SHP77 (cell line): ENCODE measurements at regions not wholly inside any gene's neighbourhood (a gene's known extent, or its start where the extent isn't known, plus 50 kb on each side); places are given as distances from the start of the nearest gene placed in this dataset.
"Not testable (repeated sequence)": the region's sequence is repeated elsewhere in the genome, so short reads cannot be mapped to it uniquely, and the experiment has no call there.

Experiments
- DNase-seq, 2 experiments: peaks; one replicate each; lab custom pipeline; 2025; lab: John Stamatoyannopoulos, UW

DNA sequence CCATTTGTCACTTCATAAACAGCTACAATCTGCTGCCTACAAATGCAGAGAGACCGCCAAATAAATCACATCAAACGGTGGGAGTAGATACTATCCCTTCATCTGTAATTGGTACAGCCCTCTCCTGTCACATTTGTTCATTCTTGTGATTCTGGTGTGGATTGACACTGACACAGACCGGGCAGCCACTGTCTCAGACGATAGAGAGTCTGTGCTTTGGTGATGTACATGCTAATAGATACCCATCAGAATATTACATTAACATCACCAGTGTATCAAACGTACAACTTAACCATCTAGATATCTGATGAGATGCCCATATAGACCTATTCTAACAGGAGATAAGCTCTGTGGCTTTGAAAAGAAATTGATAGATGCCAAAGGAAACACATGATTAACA lies 419.7 kb upstream of the ZEB2 start:
- no peak for DNase-seq

- no peak for DNase-seq
Measured at GRCh38 chr2:144937910-144938709, 418.2 kb upstream of the ZEB2 start.

- no peak for DNase-seq
Measured at GRCh38 chr2:144937066-144937465, 417.1 kb upstream of the ZEB2 start.

- DNase-seq = no peak
Measured at GRCh38 chr2:144936442-144936841, 416.5 kb upstream of the ZEB2 start.

GRCh38 chr2:144935736-144936135 lies 415.8 kb upstream of the ZEB2 start:
- no peak for DNase-seq

DNA sequence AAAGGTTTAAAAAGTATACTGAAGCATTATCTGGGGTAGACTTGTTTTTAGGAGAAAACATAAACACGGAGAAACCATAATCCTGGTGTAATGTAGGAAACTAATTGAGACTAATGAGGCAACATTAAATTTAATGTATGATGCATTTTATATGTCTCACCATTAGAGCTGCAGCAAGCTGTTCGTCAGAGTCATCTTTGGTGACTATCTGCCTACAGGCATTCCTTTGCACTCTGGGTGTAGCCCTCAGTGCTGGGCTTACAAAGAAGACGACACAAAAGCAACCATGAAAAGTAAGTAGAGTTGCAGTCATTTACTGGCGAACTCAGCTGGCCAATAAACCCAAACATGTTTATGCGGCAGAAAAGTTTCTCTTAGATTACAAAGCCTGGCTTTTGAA lies 415.3 kb upstream of the ZEB2 start:
- DNase-seq = no peak

- DNase-seq = no peak
Measured at GRCh38 chr2:144931960-144932359, 412.0 kb upstream of the ZEB2 start.

DNA sequence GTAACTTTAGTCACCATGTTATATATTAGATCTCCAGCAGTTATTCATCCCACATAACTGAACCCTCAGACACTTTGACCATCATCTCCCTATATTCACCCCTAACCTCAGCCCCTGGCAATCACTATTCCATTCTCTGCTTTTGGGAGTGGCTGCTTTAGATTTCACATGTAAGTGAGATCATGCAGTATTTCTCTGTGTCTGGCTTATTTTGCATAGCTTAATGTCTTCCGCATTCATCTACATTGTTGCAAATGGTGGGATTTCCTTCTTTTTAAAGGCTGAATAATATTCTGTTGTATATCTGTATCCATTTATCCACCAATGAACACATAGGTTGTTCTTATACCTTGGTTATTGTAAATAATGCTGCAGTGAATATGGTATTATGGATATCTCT lies 411.6 kb upstream of the ZEB2 start:
- DNase-seq = no peak

GRCh38 chr2:144927429-144927828 lies 407.5 kb upstream of the ZEB2 start:
- no peak for DNase-seq

DNA sequence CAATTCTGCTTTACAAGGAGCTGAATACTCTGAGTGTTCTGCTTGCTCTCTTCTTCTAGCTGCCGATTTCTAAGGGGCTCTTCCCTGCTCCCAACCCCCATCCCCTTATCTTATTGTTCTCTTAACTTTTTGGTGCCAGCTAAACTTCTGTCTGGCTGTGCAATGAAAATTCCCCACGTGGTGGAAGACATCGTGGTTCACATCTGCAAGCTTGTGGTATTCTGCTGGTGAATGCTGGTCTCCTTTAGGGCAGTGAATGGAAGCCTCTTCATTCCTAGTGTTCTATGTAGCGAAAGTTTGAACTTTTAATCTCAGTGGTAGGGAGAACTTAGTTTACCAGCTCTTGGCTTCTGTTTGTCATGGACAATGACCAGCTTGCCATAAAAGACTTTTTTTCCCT lies 406.0 kb upstream of the ZEB2 start:
- no peak for DNase-seq

GRCh38 chr2:144924827-144925226 lies 404.9 kb upstream of the ZEB2 start:
- no peak for DNase-seq

- DNase-seq = no peak
Measured at GRCh38 chr2:144922519-144922918, 402.6 kb upstream of the ZEB2 start.

DNA sequence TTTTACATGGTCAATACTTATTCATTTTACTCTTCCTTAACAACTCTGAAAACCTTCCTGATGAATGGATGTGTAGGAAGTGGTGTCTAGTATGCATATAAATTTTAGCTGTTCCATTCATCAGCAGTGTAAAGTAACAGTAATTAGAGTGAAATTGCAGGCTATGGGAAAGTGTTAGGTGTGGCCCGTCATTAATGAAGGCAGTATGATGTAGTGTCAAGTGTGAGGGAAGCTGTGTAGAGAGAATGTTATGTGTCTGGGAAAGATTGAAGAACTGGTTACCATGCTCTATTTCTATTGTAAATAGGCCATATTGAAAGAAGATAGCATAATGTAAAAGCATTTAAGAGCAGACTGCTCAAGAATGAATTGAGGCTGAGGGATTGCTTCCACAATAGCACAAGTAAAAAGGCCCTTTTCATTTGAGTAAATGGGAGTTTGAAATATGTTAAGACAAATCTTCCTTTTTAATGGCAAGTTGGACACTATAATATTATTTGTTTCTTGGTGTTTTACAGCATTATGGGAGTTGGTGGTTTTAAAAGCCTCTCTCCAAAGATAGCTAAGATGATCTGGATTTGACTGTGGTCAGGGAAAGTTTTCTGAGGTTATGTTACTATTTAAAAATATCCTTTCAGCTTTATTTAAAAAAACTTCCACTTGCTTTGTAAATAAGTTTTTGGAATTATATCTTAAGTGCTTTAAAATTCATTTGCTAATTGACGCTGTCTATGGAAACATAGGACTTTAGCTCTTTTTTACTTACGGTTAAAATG lies 401.0 kb upstream of the ZEB2 start:
- DNase-seq = no peak

DNA sequence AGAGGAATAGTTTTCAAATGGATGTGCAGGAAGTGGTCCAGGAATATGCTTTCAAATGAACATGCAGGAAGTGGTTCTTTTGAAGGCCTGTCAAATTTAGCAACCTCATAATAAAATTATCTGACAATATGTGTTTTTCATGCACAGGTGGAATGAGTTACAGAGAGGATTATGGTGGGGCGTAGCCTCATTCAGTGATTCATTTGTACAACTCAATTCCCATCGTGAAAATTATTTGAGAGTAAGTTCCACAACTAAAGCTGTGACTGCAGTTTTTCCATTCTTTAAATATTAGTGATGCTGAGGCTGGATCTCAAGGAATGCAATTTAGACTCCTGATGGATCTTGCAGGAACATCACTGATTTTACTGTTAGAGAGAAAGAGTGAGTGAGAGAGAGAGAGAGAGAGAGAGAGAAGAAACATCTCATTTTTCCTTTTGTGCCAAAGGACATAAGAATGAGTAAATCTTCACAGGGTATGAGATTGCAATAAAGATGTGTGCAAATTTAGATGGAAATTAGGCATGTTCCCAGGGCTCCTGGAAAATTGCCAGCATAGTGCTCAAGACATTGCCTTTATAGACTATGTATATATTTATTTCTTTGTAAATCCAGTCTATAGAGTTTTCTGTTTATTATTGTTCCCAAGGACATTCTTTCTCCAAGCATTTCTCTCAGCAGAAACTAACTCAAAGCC lies 394.9 kb upstream of the ZEB2 start:
- no peak for DNase-seq

DNA sequence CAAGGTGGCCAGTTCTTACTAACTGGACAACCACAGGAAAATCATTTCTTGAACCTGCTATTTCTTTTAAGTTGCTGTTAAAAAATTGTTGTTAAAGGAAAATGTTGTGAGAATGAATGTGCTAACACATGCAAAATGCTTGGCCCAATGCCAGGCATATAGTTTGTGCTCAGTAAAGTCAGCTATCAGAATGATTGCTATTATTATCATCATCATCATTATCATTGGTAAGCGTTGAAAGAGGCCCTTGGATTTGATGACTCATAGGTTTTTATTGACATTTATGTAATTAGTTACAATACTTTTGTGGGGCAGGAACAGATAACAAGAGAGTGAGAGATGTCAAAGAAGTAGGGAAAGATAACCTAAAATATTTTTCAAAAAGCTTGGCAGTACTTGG lies 394.2 kb upstream of the ZEB2 start:
- DNase-seq = no peak

- DNase-seq = no peak
Measured at GRCh38 chr2:144912206-144912605, 392.3 kb upstream of the ZEB2 start.

DNA sequence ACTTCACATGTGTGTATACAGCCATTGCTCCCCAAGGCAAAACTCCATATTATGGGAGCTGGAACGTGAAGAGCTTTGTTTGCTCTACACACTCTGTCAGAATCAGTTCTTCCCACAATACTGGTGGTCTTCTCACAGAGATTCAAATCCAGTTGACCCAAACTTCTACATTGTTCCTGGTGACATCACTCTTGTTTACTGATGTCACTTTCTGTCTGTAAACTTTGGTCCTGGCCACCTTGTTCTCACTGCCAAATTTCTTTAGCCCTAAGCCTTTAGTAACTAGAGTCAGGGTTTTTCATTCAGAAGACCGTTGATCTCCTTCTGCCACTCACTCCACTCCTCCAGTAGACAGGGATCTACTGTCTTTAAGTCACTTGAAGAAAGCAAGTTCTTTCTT lies 386.0 kb upstream of the ZEB2 start:
- DNase-seq = no peak

DNA sequence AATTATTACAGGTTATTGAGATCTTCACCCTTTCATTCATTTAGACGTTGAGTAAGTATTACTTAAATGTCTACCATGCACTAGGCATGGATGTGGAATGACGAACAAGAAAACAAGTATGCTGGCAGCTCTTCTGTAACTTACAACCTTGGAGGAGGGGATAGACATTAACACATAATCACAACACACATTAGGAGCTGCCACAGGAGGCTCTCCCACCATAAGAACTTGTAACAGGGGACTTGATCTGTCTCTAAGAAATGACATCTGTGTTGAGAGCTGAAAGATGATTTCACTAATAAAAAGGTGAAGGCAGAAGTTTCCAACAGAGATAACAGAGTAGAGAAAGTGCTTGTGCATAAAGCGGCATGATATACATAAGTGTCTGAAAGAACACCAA lies 384.7 kb upstream of the ZEB2 start:
- no peak for DNase-seq

DNA sequence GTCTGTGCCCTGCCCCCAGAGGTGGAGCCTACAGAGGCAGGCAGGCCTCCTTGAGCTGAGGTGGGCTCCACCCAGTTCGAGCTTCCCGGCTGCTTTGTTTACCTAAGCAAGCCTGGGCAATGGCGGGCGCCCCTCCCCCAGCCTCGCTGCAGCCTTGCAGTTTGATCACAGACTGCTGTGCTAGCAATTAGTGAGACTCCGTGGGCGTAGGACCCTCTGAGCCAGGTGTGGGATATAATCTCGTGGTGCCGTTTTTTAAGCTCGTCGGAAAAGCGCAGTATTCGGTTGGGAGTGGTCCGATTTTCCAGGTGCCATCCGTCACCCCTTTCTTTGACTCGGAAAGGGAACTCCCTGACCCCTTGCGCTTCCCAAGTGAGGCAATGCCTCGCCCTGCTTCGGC lies 383.1 kb upstream of the ZEB2 start:
- not testable (repeated sequence) for DNase-seq

DNA sequence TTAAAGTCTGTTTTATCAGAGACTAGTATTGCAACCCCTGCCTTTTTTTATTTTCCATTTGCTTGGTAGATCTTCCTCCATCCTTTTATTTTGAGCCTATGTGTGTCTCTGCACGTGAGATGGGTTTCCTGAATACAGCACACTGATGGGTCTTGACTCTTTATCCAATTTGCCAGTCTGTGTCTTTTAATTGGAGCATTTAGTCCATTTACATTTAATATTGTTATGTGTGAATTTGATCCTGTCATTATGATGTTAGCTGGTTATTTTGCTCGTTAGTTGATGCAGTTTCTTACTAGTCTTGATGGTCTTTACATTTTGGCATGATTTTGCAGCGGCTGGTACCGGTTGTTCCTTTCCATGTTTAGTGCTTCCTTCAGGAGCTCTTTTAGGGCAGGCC lies 381.5 kb upstream of the ZEB2 start:
- not testable (repeated sequence) for DNase-seq

DNA sequence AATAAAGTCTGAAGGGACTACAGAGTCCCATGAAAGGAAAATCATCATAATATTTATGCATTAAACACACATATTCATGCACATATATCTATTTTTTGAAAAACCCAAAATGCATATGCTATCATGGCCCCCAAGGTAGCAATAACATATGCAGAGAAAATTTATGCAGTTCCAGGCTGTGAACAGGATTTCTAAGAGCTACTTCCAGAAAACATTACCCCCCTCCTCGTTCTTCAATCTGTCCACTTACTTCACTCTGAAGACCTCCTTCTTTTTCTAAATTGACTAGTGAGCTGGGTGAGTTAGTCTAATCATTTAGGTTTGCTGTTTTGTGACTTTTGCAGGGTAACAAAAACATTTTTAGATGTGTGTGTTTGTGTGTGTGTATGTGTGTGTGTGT lies 376.4 kb upstream of the ZEB2 start:
- no peak for DNase-seq

DNA sequence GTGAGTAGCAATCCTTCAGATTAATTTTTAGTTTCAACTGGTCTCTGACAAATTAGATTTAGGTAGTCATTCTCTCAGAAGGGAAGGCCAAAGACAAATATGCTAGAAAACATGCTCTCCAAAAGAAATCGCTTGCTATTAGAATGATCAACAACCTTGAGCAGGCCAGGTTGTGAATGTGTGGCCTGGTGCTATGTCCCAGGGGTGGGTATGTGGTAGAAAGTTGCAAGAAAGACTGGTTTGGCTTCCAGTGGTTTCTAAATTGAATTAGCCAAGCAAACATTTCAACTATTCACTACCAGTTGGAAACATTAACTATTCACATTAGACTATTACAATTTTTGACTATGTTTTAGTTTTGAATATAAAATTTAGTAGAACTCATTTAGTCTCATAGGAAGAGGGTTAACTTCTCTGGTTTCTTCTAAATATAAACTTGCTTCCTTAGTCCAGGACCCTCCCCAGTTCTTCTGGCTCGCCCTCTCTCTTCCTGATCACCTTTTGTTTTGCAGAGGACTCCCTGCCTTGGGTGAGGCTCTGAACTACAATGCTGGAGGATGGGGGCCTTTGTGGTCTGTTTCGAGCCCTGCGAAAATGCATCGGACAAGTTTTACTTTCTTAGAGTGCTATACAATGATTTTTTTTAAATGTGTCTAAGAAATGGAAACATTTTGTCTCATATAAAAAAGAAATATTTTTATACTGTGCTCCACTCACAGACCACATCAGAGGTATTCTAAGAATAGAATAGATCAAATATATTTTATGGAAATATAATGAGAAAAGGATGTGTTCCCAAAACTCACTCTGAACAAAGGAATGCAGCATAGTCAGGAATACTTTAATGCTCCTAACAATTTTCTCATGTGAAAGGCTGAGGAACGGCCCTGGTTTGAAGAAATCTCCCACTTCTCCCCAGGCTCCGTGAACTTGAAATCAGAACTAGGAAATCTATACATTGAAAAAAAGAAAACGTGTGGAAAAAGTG lies 375.0 kb upstream of the ZEB2 start:
- DNase-seq = no peak
